ENCODE measurements at regions not wholly inside any gene's neighbourhood (a gene's known extent, or its start where the extent isn't known, plus 50 kb on each side); places are given as distances from the start of the nearest gene placed in this dataset.
"Not testable (repeated sequence)": the region's sequence is repeated elsewhere in the genome, so short reads cannot be mapped to it uniquely, and the experiment has no call there.

DNA sequence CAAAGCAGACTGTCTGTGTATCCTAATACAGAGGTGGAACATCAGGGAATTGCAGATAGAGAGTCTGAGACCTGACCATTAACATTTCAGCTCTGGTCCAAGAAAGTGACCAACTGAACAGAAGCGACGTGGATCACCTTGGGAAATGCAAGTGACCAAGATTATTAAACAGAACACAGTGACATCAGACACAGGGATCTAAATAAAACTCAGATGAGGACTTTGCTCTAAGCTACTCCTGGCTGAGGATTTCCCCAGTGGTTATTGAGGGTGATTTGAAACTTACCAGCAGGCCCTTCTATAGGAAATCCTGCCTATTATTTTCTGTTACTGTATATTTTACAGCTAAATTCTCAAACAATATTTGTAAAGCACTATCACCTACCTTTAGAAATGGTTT, 436.0 kb downstream of the TMEM38B start:
- no peak for DNase-seq
- no peak for TF ChIP-seq POLR2A (IDR thresholded peaks at IDR 0.05; ENCODE audit: low read length)
- TF ChIP-seq GATA1 (IDR thresholded peaks at IDR 0.05; ENCODE audit: low read depth, low read length), result no peak

DNA sequence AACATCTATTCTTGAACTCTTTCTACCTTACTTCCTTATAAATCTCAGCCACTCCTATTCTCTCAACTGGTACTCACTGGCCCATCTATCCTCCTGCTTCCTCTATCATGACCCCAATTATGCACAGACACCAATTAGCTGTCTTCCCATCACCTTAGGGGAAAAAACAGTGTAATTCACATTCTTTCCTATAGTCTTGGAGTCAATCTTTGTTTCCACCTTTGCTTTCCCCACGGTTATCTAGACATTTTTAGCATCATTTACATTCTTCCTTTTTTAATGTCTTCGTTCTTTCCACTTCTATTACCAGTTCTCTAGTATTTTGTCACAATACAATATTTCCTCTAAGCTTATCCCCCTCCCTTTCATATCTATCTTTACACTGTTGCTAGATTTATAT, 449.4 kb downstream of the TMEM38B start:
- TF ChIP-seq POLR2A (IDR thresholded peaks at IDR 0.05; ENCODE audit: low read length) (no peak), GATA1 (IDR thresholded peaks at IDR 0.05; ENCODE audit: low read depth, low read length) (no peak)
- DNase-seq, result no peak

DNA sequence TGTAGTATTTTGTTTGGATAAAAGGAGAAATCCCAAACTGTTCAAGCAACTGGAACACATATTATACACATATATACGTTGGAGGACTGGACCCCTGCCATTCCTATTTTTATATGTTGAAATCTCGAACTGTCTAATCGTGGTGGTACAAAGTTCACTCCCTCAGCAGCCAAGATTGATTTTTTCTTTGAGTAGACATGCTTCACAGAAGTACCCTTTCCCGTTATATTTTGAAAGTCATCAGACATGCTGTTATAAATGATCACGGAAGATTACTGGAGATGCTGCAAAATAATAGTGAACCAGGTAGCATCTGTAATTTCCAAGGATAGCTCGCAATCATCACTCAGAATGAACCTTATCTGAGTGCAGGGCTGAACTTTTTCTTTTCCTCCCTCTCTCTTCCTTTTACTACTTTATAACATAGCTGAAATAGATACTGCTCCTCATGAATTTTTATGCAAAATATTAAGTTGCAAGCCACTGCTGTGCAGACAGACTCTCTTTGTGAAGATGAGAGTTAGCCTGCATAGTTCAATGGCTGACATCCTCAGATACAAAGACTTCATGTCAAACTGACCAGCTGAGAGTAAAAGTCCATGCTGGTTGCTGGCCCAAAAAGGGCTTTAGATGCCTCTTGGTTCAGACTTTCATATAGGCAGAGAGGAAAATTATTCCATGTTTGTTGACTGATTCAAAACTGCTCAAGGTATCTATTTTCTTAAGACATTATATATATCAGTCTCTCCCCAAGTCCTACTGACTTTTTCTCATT, 451.9 kb downstream of the TMEM38B start:
- TF ChIP-seq POLR2A (IDR thresholded peaks at IDR 0.05; ENCODE audit: low read length), result no peak
- no peak for TF ChIP-seq GATA1 (IDR thresholded peaks at IDR 0.05; ENCODE audit: low read depth, low read length)
- DNase-seq, result no peak

DNA sequence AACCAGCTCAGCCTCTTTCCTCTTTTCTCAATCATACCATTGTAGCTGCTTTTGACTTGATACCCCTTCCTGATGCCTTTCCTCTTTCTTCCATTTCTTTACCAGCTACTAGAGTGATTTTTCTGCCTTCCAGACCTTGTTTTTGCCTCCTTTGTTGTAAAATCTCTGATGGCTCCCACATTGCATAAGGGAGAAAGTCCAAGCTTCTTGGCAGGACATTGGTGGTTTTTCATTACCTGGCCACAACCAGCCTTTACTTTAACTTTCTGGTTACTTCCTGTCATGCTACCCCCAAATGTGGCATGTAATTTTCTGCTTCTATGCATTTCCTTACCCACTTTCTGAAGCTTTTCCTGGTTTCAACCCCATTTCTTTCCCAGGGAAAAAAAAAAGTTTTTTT, 452.5 kb downstream of the TMEM38B start:
- no peak for TF ChIP-seq GATA1 (IDR thresholded peaks at IDR 0.05; ENCODE audit: low read depth, low read length)
- TF ChIP-seq POLR2A (IDR thresholded peaks at IDR 0.05; ENCODE audit: low read length), result no peak
- DNase-seq, result no peak

DNA sequence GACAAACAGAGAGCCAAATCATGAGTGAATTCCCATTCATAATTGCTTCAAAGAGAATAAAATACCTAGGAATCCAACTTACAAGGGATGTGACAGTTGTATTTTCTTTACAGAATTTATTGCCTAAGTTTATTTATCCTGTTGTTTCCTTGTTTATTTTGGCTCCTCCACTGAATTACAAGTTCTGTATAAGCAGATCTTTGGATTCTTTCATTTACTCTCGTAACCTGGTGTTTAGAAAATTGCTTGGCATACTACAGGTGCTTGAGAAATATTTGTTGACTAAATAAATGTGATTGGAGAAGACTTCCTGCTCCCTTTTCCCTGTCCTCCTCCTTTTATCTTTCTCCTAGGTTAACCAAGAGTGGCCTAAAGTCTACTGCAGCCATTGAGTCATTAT, 455.6 kb downstream of the TMEM38B start:
- TF ChIP-seq POLR2A (IDR thresholded peaks at IDR 0.05; ENCODE audit: low read length), result no peak
- DNase-seq, result no peak

DNA sequence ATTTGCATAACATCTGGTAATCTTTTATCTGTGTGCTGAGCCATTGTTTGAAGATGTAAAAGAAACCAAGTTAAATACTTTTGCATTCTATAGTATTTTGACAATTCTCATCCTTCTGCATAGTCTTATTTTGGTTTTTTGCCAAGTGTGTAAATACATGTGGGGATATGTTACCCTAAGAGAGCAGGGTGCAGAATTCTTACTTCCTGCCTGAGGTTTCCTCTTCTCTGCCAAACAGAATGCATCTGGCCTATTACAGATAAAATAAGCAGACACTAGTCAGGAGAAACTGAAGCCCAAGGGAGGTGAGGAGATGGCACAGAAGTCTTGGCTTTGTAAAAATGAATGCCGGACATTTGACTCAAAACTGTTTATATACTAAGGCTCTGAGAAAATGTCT, 462.1 kb downstream of the TMEM38B start:
- no peak for TF ChIP-seq POLR2A (IDR thresholded peaks at IDR 0.05; ENCODE audit: low read length)
- no peak for TF ChIP-seq GATA1 (IDR thresholded peaks at IDR 0.05; ENCODE audit: low read depth, low read length)
- DNase-seq, result no peak

DNA sequence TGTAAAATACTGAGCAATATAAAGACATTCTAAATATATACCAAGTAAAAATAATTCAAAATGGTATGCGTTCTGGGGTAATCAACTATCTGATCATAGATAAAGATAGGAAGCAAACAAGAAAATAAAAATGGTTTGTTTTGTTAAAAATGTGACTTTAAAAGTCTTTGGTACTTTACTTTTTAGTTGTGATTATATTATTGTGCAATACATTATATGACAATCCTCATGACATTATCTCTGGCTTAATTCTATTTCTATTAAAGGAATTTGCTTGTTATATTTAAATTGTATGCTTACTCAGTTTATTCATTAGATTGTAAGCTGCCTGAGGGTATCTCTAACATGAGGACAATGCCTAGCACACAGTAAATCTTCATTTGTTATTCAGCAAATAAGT, 477.9 kb downstream of the TMEM38B start:
- no peak for DNase-seq
- TF ChIP-seq GATA1 (IDR thresholded peaks at IDR 0.05; ENCODE audit: low read depth, low read length) (no peak), POLR2A (IDR thresholded peaks at IDR 0.05; ENCODE audit: low read length) (no peak)

DNA sequence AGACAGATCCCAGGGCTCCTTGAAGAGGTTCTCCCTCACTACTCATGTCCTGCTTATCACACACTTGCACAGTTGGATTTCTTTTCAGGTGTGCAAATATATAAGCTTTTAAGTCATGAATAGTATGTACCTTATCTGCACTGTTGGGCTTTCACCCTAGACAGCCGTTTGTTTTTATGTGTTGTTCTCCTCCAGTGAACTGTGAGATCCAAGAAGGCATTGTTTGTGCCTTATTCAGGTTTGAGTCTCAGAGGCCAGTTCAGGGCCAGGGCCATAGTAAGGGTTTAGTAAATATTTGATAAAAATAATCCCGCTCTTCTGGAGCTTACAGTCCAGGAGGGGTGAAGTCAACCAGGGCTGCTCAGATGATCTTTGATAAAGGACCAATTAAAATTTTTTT, 480.0 kb downstream of the TMEM38B start:
- DNase-seq, result no peak
- TF ChIP-seq GATA1 (IDR thresholded peaks at IDR 0.05; ENCODE audit: low read depth, low read length) (no peak), POLR2A (IDR thresholded peaks at IDR 0.05; ENCODE audit: low read length) (no peak)

DNA sequence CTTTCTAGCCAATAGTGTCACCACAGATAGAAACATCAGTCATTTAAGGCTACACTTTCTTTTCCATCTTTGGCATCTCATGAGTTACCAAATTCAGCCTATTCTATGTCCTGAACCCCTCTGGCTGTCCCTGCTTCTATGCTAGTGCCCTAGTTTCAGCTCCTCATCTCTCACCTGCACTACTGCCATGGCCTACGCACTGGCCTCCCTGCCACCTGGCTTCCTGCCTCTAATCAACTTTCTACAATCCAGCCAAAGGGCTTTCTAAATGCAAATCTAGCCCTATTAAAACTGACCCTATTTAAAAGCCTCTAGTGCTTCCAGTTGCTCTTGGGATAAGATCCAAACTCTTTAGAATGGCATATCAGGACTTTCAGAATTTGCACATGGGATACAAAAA, 482.9 kb downstream of the TMEM38B start:
- no peak for DNase-seq
- no peak for TF ChIP-seq GATA1 (IDR thresholded peaks at IDR 0.05; ENCODE audit: low read depth, low read length)
- no peak for TF ChIP-seq POLR2A (IDR thresholded peaks at IDR 0.05; ENCODE audit: low read length)

DNA sequence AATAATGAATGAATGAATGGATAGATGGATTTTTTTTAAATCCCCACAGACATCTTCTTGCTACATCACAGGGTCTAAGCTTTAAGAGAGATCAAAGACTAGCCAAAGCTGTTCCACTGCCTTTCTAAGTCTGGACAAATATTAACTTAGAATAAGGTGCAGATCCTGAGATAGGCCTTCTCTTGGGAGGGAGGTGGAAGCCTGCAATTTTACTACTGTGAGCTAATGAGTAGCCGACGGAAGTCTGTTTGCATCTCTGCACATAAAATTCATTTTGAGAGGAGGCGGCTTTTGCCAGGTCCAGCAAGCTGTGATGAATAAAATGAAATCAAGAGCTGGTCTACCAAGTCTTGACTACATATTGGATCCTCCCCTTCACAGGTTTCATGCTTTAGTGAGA, 484.9 kb downstream of the TMEM38B start:
- TF ChIP-seq POLR2A (IDR thresholded peaks at IDR 0.05; ENCODE audit: low read length), result no peak
- DNase-seq, result no peak

DNA sequence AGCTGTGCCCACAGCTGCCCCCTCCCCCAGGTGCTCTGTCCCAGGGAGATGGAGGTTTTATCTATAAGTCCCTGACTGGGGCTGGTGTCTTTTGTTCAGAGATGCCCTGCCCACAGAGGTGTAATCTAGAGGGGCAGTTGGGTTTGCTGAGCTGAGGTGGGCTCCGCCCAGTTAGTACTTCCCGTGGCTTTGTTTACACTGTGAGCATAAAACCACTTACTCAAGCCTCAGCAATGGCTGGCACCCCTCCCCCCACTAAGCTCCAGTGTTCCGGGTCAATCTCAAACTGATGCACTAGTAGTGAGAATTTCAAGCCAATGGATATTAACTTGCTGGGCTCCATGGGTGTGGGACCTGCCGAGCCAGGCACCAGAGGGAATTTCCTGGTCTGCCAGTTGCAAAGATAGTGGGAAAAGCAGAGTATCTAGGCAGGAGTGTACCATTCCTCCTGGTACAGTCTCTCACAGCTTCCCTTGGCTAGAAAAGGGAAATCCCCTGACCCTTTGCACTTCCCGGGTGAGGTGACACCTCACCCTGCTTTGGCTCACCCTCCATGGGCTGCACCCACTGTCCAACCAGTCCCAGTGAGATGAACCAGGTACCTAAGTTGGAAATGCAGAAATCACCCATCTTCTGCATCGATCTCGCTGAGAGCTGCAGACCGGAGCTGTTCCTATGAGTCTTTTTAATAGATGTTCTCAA, 509.6 kb downstream of the TMEM38B start:
- DNase-seq, result not testable (repeated sequence)

DNA sequence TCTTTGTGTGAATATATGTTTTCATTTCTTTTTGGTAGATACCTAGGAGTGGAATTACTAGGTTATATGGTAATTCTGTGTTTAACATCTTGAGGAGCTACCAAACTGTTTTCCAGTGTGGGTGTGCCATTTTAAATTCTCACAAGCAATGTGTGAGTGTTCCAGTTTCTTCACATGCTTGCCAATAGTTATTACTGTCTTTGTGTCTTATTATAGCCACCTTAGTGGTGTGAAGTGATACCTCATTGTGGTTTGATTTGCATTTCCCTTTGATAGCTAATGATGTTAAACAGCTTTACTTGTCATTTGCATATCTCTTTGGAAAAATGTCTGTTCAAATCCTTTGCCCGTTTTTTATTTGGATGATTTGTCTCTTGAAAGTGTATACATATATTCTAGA, 513.0 kb downstream of the TMEM38B start:
- TF ChIP-seq POLR2A (IDR thresholded peaks at IDR 0.05; ENCODE audit: low read length), result no peak
- no peak for TF ChIP-seq GATA1 (IDR thresholded peaks at IDR 0.05; ENCODE audit: low read depth, low read length)
- DNase-seq, result no peak

DNA sequence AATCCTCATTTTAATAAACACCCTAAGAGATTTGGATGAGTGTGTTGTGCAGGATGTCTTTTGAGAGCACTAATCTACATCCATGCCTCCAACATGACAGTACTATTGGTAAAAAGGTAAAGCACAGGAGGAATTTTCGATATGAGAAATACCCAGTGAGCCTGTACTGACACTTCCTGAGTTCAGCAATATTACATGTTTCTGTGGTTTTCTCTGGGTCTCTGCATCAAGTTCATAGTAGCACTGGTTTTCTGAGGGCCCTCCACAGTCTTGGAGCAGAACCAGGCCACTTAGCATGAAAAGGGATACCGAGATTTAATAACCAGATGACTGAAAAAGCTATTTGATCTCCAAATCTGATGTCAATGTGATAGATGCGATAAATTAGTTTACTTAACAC, 524.1 kb downstream of the TMEM38B start:
- DNase-seq, result no peak
- no peak for TF ChIP-seq POLR2A (IDR thresholded peaks at IDR 0.05; ENCODE audit: low read length)
- TF ChIP-seq GATA1 (IDR thresholded peaks at IDR 0.05; ENCODE audit: low read depth, low read length), result no peak

DNA sequence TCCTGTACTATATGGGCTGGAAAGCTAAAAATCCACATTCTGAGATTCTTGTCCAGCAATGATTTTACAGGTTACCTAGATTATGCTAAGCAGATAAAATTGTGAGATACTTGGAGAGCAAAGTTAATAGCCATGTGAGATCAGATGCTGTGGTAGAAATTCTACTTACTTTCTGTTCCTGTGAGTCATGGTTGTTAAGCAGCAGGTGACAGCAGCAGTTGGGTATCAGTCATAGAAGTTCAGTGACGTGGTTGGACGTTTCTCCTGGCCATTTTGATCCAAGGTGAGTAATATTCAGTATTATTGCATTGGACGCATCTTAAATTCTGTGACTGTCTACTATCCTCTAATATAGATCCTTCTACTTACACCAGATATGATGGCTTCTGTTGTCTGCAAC, 524.5 kb downstream of the TMEM38B start:
- DNase-seq, result no peak
- TF ChIP-seq POLR2A (IDR thresholded peaks at IDR 0.05; ENCODE audit: low read length) (no peak), GATA1 (IDR thresholded peaks at IDR 0.05; ENCODE audit: low read depth, low read length) (no peak)

DNA sequence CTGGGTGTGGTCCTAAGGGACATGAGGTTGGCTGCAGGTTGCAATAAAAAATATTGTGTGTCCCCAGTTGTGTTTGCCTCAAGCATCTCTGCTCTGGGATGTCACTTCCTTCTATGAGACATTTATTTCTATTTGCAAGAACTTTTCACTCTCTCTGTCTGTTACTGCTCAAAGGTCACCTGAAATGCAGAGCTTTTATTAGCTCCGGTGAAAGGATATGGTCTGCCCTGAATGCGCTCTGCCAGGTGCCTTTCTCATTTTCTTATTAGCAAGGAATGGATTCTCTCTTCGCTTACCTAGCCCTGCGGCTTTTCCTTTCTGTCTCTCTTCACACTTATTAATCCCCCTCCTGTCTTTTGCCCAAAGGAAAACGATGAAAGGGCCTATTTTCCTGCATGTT, 526.1 kb downstream of the TMEM38B start:
- TF ChIP-seq GATA1 (IDR thresholded peaks at IDR 0.05; ENCODE audit: low read depth, low read length) (no peak), POLR2A (IDR thresholded peaks at IDR 0.05; ENCODE audit: low read length) (no peak)
- no peak for DNase-seq
